Upper lobe of right lung (tissue), 1 donor: ENCODE measurements at regions not wholly inside any gene's neighbourhood (a gene's known extent, or its start where the extent isn't known, plus 50 kb on each side); places are given as distances from the start of the nearest gene placed in this dataset.

ENCODE experiments used
- ATAC-seq: fragments of 200-7000 bp; cut with Tn5 transposase; one replicate; pipeline ENCODE4 v1.9.1; 2020; ENCODE audit warnings: mild to moderate bottlenecking, moderate library complexity
- DNase-seq: peaks from one replicate; pipeline ENCODE4 v3.0.0-alpha.2; 2020
- H3K27ac ChIP-seq: fragments of 200-600 bp; one replicate; pipeline ENCODE4 v1.8.0; 2022
- H3K27me3 ChIP-seq: fragments of 200-600 bp; one replicate; pipeline ENCODE4 v1.8.0; 2022; ENCODE audit warnings: mild to moderate bottlenecking
- H3K36me3 ChIP-seq: fragments of 200-600 bp; one replicate; pipeline ENCODE4 v1.8.0; 2022
- H3K4me1 ChIP-seq: fragments of 200-600 bp; one replicate; pipeline ENCODE4 v1.8.0; 2022
- H3K4me3 ChIP-seq: fragments of 200-600 bp; one replicate; pipeline ENCODE4 v1.8.0; 2022; ENCODE audit warnings: mild to moderate bottlenecking
- H3K9me3 ChIP-seq: fragments of 200-600 bp; one replicate; pipeline ENCODE4 v1.8.0; 2022
- intact Hi-C: fragments of 100-400 bp; cut with DNase I; formaldehyde crosslinking; loops from one replicate; pipeline ENCODE4 v1.11.0; 2022
- TF ChIP-seq, protein P1 (sequence below): fragments of 200-600 bp; IDR thresholded peaks from one replicate; pipeline ENCODE4 v1.8.0; 2022; ENCODE audit warnings: antibody characterized with exemption
- donor health status: DM: no; HTN: yes; CAD: no; lungs with severe emphysema.

DNA sequence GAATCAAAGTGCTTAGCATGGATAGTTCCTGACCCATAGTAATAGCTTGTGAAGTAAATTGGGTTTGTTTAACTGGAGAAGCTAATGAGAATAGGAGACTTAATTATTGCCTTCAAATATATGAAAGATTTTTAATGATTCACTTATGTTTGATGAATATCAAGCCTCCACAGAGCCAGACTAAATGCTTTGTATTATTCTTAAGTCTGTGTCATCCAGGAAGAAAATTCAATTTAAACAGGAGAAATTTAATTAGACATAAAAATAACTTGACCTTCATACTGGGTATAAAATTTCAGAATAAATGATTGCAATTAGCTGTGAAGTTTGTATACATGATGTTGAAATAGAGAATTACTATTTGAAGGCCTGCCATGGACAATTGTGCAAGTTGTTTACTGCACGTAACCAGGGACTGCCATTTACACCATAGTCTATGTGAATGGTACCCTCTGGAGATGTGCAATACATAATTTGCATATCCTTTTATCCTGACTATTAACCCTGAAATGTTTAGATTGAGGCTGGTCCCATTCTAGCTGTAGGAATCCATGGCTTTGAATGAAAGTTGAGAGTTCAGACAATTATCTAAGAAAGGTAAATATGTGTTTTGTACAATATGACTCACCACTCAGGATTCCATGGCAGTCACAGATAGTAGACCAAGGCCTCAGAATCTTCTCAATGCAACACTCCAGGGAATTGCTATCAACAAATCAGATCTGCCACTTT lies 133.5 kb upstream of the IL12B start:
- intact Hi-C loops, result no loop called here
- Histone ChIP-seq H3K4me1 (no peaks in the 10 kb centered on the region), H3K36me3 (no peaks in the 10 kb centered on the region), H3K9me3 (no peaks in the 10 kb centered on the region), H3K4me3 (no peak overlapping the region), H3K27me3 (no peaks in the 10 kb centered on the region), H3K27ac (no peak overlapping the region)
- TF ChIP-seq, protein P1, sequence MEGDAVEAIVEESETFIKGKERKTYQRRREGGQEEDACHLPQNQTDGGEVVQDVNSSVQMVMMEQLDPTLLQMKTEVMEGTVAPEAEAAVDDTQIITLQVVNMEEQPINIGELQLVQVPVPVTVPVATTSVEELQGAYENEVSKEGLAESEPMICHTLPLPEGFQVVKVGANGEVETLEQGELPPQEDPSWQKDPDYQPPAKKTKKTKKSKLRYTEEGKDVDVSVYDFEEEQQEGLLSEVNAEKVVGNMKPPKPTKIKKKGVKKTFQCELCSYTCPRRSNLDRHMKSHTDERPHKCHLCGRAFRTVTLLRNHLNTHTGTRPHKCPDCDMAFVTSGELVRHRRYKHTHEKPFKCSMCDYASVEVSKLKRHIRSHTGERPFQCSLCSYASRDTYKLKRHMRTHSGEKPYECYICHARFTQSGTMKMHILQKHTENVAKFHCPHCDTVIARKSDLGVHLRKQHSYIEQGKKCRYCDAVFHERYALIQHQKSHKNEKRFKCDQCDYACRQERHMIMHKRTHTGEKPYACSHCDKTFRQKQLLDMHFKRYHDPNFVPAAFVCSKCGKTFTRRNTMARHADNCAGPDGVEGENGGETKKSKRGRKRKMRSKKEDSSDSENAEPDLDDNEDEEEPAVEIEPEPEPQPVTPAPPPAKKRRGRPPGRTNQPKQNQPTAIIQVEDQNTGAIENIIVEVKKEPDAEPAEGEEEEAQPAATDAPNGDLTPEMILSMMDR, result no peak
- no peak for ATAC-seq
- DNase-seq, result no peak

DNA sequence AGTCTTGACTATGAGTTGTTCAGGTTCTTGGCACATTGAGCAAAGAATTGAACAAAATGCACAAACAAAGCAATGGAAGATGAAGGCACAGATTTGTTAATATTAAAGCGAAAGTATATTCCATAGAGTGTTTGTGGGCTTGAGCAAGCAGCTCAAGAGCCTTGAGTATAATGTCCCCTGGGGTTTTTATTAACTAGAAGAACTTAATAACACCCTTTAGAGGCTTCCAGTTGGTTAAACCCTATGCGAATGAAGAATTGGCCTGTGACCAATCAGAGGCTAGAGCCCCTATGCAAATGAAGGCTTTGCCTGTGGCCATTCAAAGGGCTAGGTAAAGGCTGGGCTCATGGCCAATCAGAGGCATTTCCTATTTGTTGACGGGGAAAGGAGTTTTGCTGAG lies 135.3 kb upstream of the IL12B start:
- Histone ChIP-seq H3K27me3 (no peaks in the 10 kb centered on the region), H3K4me3 (no peak overlapping the region), H3K4me1 (no peaks in the 10 kb centered on the region), H3K36me3 (no peaks in the 10 kb centered on the region), H3K27ac (no peak overlapping the region), H3K9me3 (no peaks in the 10 kb centered on the region)
- DNase-seq (no peak), ATAC-seq (peak; percentile 45)
- TF ChIP-seq, protein P1, result no peak
- intact Hi-C loops, result no loop called here

DNA sequence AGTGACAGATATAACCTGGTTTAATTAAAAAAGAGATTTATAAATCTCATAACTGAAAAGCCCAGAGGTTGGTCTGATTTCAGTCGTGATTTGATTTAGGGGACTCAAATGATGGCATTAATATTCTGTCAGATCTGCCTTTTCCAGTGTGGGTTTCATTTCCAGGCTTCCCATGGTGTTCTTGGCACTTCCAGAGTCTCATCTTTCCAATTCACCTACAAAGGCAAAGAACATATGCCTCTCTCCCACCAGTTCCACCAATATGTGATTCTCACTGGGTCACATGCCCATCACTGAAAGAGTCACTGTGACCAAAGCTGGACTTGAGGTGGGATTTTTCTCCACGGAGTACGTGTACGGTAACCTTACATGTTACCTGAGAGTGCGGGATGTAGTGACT lies 137.4 kb upstream of the IL12B start:
- ATAC-seq (no peak), DNase-seq (no peak)
- TF ChIP-seq, protein P1, result no peak
- intact Hi-C loops, result no loop called here
- no peak overlapping the region for H3K4me3 ChIP-seq
- no peaks in the 10 kb centered on the region for H3K4me1 ChIP-seq
- H3K27me3 ChIP-seq, result no peaks in the 10 kb centered on the region
- H3K36me3 ChIP-seq, result no peaks in the 10 kb centered on the region
- H3K9me3 ChIP-seq, result no peaks in the 10 kb centered on the region
- no peak overlapping the region for H3K27ac ChIP-seq

DNA sequence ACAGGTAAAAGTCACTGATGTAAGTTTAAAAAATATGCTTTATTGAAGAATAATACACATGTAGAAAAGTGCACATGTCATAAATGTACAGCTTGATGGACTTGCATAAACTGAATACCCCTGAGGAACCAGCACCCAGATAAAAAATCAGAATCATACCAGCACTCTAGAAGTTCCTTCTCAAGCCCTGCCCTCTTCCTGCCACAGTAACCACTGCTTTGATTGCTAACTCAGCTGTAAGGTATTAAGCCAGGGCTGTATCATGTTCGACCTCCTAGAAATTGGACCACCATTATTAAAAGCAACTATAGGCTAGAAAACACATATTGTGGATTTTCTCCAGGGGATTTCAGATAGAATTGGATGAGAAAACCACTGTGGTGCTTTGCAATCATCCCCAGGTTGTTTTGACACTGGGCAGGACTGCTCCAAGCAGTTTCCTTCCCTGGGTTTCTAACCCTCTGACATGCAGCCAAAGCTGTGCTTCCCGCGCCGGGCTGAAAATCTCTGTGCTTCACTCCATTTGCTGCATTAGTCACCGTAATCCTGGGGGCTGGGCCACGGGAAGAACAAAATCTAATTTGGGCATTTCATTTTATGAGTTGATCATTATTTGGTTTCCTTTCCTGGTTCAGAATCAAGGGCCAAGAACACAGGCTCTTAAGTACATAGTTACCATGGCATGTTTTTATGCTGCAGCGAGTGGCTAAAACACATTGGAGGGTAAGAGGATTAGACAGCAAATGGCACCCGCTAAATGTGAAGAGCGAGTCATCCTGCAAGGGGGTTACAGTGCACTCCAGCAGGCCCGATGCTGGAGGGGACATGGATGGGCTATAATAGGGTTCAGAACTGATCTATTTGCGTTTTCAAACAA lies 139.4 kb upstream of the IL12B start:
- ATAC-seq (peak; percentile 62), DNase-seq (no peak)
- intact Hi-C loops, result no loop called here

DNA sequence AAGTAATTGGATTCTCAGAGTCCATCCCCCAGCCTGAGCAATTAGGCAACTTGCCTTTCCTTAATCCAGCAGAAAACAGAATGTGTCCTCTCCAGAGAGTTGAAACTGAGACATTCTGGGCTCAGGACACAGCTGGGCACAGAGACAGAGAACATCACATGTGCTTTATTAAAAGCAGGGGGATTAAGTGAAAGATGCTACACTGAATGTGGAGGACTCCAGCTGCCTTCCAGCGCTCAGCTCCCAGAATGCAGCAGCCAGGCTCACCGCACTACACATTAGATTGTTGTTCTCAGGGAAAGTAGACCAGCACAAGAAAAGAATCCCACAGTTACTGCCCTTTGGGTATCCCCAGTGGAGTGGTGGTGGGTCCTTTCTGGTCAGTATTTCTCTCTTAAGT lies 141.6 kb upstream of the IL12B start:
- intact Hi-C loops, result no loop called here
- no peak overlapping the region for H3K27ac ChIP-seq
- TF ChIP-seq, protein P1, result no peak
- no peak for ATAC-seq
- peaks cover 15% of the 10 kb centered on the region for H3K9me3 ChIP-seq
- H3K4me1 ChIP-seq, result no peaks in the 10 kb centered on the region
- no peak for DNase-seq
- H3K4me3 ChIP-seq, result no peak overlapping the region
- no peaks in the 10 kb centered on the region for H3K36me3 ChIP-seq
- no peaks in the 10 kb centered on the region for H3K27me3 ChIP-seq

More for the DNA sequence above, 139.4 kb upstream of the IL12B start:
- no peak overlapping the region for H3K27ac ChIP-seq
- H3K27me3 ChIP-seq, result no peaks in the 10 kb centered on the region
- TF ChIP-seq, protein P1, result no peak
- H3K9me3 ChIP-seq, result peaks cover 4% of the 10 kb centered on the region
- no peaks in the 10 kb centered on the region for H3K4me1 ChIP-seq
- H3K36me3 ChIP-seq, result no peaks in the 10 kb centered on the region
- no peak overlapping the region for H3K4me3 ChIP-seq
